Hematopoietic multipotent progenitor cell treated with erythropoietin and hydrocortisone succinate and interleukin-3 and kit ligand, for 4 days (in vitro differentiated cells): ENCODE measurements at regions not wholly inside any gene's neighbourhood (a gene's known extent, or its start where the extent isn't known, plus 50 kb on each side); places are given as distances from the start of the nearest gene placed in this dataset.
A peak's percentile ranks its signal among the peaks of the same experiment; 100 is the strongest.

Experiments used
- DNase-seq: peaks from one replicate; pipeline ENCODE4 v3.0.0-alpha.2; 2015

- no peak for DNase-seq
Measured at GRCh38 chr6:14832427-14832826, 413.4 kb upstream of the JARID2 start.

DNA sequence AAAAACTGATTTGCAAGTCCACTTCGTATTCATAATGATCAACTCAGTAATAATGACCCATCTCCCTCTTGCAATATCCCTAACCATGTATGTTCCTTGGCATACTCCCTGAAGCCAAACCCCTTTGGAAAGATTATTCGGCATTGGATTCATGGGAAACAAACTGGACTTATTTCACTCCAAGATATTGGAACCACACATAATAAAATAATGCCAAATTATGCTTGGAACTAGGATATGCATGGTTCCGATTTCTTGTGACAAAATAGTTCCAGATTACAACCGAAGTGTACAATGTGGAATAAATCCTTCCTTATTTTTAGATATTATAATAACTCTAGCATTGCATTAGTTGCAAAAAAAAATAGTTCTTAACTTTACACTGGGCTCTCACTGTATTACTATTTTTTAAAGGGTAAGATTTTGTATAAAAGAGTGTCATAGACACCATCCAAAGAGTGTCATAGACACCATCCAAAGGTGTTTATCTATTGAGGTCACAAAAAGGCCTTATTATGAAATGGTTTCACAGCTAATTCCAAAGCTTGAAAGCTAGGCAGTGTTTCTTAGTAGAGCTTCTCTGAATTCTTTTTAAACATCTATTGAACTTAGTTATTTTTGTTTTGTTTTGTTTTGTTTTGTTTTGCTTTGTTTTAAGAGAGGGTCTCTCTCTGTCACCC is 410.9 kb upstream of the JARID2 start:
- no peak for DNase-seq

DNA sequence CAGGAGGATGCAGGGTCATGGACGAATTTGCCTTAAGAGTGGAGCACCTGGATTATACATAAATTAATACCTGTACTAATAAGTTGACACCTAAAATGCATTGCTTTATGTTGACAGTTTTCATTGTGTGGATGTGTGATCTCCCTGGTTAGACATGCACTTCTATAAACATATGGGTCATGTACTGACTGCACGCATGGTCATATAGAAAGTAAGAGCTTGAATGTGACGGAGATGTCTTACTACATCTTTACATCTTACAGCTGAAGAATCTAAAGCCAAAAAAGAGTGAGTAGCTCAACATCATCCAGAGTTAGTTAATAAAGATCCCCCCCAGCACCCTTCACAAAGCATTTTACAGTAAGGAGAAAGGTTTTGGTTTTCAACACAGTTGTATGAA is 408.4 kb upstream of the JARID2 start:
- no peak for DNase-seq

GRCh38 chr6:14838133-14838583 is 407.7 kb upstream of the JARID2 start:
- DNase-seq, result no peak

DNA sequence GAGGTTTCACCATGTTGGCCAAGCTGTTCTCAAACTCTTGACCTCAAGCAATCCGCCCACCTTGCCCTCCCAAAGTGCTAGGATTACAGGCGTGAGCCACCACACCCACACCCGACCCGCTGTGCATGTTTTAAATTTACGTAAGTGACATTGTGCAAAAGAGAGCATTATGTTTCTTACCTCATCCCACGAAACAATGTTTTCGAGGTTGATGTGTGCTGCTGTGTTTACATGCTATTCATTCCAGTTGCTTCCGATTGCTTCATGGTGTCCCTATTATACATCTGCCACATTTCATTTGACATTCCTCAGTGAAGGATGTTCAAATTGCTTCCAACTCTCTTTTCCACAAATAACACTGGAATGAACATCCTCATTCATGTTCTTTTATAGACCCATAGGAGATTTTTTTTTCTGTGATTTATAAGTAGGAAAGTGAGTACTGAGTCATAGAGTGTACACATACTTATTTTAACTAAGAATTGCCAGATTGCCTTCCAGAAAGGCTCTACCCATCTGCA is 403.9 kb upstream of the JARID2 start:
- no peak for DNase-seq

- DNase-seq, result no peak
Measured at GRCh38 chr6:14844411-14844810, 401.5 kb upstream of the JARID2 start.

DNA sequence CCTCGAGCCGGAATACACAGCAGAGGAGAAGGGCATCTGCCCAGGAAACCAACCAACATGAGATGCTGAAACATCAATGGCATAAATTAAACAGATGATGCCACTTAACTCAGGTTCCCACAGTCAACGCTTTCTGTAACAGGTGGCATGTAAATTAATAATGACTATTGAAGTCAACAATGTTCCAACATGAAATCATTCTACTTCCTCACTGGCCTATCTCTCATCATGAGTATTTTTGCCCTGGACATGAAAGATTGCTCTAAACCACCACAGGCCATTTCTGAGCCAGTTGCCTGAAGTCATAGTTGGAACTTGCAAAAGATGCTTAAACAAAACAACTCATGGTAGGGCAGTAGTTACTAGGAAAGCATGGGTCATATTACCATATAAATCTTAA is 397.9 kb upstream of the JARID2 start:
- DNase-seq, result no peak

DNA sequence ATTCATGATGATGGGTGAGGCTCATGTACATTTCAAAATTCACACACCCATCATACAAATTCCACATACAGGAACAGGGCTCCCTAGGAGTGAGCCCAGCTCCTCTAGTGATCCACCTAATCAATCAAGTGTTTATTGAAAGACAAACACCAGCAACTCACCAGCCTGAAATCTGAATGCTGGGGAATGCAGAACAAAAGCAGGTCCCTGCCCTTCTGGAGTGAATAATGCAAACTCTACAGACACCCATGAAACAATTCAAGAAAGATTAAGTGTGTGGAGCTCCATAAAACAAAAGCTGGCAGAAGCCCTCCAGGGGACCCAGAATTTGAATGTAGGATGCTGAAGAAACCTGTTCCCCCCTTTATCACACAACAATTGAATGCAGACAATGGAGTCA is 396.7 kb upstream of the JARID2 start:
- DNase-seq, result no peak

GRCh38 chr6:14851281-14851680 is 394.6 kb upstream of the JARID2 start:
- no peak for DNase-seq

DNA sequence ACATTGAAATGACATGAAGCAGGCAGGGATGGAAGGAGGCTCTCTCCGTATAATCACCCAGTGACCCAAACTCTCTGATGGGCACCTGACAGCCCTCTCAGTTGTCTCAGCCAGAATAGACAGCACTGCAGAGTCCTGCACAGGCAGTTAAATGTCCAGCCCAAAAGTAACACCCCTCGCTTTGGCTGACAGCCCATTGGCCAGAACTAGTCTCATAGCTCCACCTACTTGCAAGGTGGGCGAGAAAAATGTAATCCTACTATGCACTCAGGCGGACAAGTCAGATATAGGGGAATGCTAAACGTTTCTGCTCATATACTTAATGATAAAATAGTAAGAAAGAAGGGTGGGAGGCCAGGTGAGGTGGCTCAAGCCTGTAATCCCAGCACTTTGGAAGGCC is 393.5 kb upstream of the JARID2 start:
- DNase-seq, result no peak

DNA sequence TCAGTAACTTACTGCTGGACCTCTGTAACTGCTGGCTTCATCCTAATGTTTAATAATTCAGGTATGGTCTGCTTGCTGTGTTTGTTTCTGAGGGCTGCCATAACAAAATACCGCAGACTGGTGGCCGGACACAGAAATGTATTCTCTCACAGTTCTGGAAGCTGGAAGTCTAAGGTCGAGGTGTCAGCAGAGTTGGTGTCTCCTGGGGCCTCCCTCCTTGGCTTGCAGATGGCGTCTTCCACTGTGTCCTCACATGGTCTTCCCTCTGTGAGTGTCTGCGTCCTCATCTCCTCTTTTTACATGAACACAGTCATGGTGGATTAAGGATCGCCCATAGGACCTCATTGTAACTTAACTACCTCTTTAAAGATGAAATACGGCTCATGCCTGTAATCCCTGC is 389.7 kb upstream of the JARID2 start:
- DNase-seq, result no peak

DNA sequence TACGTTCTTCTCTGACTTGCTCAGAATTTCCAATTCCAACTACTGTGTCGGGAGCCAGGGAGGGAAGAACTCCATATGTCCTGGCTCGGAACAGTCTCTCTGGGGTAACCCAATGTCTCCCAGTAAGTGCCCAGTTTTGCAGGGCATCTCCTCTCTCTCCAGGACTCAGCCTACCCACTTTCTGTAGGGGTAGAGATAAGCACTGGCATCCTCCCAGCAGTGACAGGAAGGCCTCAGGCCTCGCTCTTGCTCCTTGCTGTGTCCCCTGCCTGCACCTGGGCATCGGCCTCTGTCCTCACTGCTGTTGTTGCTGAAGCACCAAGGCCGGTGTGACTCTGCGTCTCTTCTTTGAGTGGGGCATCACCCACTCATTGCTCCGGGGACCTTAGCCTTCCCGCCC is 388.9 kb upstream of the JARID2 start:
- peak; percentile 61 for DNase-seq

DNA sequence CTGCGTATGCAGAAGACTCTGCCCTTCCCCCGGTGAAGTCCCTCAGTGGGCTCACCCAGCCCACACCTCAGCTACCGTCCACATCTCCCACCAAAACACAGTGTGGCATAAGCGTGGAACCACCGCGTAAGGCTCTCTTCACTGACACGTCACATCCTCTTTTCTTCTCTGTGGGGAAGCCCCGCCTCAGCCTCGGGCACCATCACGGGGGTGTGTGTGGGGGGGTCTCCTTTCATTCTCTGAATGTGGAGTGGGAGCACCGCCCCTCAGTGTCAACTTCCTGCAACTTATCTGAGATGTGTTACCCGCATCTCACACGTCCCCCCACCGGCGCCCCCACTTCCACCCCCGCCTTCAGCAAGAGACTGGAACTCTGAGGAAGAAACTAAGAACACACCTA is 388.4 kb upstream of the JARID2 start:
- peak; percentile 51 for DNase-seq

- DNase-seq, result no peak
Measured at GRCh38 chr6:14858808-14859207, 387.1 kb upstream of the JARID2 start.

GRCh38 chr6:14860774-14861173 is 385.1 kb upstream of the JARID2 start:
- no peak for DNase-seq

GRCh38 chr6:14861491-14861943 is 384.4 kb upstream of the JARID2 start:
- peak; percentile 77 for DNase-seq

DNA sequence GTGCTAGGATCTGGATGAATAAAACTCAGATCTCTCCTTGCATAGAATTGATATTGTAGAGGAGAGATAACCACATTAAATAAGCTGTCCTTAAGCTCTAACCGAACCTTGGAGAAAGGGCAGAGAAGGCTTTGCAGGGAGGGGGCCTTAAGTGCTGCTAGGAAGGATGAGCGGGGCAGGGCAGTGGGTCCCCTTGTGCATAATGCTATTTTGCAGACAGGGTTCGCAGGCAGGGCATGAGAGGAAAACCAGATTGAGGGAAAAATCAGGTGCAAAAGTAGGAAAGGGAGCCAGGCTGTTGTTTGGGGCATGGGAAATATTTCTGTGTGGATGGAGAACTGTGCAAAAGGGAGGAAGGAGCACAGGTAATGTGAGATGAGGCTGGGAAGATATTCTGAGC is 383.0 kb upstream of the JARID2 start:
- no peak for DNase-seq

GRCh38 chr6:14863902-14864850 is 381.7 kb upstream of the JARID2 start:
- no peak for DNase-seq

- peak; percentile 75 for DNase-seq
Measured at GRCh38 chr6:14865531-14866100, 380.3 kb upstream of the JARID2 start.

DNA sequence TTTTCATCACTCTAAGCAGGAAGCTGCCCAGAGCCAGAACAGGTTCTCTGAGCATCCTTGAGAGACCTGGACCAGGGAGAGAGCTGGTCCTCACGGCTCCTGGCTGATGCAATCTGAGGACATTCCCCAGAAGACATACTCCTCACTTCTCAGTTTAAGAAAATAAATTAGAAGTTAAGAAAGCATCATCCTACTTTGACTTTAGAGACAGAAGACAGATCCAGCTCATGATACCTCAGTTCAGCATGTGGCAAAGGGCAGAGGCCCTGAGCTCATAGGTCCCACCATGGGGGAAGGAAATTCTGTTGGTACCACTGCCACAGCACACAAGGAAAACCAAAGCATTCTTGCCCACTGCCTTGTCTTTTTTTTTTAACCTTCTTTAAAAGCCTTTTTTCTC is 378.1 kb upstream of the JARID2 start:
- DNase-seq, result no peak

DNA sequence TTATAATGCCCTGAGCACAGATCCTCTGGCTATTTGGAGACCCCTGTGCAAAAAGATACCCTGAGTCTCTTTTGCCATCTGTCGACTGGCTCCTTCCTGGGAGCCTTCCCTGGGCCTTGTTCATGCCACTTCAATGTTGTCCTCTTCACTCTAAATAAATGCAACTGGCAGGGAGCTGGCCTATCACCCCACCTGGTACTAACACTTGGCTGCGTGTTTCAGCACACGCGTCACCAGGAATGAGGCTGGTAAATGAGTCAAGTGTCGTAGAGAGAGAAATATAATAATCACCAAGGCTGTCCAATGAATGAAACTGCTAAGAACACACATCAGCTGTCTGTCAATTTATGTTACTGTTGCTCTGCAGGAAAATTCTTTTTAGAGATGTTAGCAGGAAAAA is 374.6 kb upstream of the JARID2 start:
- no peak for DNase-seq

- DNase-seq, result no peak
Measured at GRCh38 chr6:14873101-14873500, 372.8 kb upstream of the JARID2 start.

DNA sequence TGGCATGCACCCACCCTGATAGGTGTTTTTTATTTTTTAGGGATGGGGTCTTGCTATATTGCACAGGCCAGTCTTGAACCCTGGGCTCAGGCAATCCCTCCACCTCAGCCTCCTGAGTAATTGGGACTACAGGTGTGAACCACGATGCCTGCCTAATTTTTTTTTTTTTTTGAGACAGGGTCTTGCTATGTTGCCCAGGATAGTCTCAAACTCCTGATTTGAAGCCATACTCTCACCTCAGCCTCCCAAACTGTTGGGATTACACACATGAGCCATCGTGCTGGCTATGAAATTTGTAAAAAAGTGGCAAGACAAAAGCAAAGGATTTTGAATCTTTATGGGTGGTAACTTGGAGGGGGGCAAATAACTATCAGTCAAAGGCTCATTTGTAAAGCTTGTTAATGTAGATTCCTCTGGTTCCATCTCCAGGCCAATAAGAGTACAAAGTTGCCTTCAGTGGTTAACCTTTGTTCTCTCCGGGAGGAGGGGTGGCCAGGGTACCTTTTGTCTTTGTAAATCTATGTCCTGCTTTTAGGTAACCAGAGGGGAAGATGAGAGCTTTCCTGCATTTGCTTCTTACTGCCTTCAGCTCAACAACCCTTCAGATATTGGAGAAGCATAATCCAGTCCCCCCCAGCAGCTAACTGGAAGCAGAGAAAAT is 372.0 kb upstream of the JARID2 start:
- DNase-seq, result no peak
